ENCODE measurements at regions not wholly inside any gene's neighbourhood (a gene's known extent, or its start where the extent isn't known, plus 50 kb on each side); places are given as distances from the start of the nearest gene placed in this dataset.

DNA sequence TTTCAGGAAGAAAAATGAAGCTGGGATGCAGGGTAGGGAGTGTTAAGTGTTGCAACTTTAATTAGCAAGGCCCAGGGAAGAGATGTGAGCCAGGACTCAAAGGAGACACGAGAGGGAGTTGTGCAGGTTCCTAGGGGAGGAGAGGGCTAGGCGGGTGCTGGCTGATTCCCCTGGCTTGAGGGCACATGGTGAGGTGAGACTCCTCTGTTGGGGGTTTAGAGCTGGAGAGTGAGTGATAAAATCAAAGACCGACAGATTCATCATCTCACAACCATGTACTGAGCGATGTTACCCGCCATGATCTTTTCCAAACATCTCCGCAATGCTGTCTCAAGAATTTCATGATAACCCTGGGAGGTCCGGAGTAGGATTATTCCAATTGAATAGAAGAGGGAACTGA, 161.8 kb upstream of the CSF3R start:
- no peak for DNase-seq

DNA sequence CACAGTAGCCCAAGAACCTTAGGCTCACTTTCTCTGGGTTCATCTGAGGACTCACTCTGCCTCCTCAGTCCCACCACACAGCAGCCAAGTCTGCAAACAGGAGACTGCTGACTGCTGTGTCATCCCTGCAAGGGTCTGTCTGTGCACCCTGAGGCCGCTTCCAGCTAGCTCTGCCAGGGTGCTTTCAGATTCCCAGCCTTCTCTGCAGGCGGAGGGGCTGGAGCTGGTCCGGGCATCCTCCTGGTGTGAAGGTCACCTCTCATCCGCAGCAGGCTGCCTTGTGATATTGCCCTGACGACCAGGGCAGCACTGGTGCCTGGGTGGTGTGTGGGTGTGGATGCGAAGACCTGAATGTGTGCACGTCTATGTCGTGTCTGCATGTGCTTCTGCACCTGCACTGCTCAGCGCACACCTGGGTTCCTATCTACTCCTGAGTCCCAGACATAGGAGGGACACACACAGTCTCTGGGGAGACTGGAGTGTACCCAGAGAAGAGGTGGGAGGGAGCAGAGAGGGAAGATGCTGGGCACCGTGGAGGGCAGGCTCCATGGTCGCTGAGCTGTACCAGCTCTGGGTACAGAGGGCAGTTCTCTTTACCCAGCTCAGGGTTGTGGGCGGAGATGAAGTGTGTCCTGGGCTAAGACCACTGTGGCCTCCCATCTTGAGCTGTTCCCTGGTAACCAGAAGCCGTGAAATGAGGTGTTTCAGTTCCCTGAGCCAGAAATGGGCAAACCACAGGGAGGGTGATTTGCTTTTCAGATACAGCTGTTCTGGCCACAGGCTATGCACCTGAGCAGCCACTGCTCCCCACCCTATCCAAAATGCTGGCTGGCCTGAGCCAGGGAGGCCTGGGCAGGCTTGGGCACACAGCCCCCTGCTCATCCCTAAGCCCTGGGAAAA, 160.9 kb upstream of the CSF3R start:
- no peak for DNase-seq

DNA sequence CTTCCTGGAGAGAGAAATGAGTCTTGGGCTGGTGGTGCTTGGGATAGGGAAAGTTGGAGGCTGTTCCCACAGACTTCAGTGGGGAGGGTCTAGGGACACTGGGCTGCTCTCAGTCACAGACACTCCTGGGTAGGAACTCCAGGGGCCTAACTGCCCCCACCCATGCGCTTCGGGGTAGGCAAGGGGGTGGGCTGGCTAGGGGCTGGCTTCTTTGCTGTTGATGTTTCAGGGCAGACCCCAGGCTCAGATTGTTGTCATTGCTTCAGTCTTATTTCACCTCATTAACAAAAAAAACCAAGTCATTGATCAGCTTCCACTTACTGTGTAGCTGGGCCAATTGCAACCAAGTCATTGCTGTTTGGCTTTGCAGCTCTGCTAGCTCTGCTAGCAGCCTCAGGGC, 160.1 kb upstream of the CSF3R start:
- DNase-seq, result no peak

DNA sequence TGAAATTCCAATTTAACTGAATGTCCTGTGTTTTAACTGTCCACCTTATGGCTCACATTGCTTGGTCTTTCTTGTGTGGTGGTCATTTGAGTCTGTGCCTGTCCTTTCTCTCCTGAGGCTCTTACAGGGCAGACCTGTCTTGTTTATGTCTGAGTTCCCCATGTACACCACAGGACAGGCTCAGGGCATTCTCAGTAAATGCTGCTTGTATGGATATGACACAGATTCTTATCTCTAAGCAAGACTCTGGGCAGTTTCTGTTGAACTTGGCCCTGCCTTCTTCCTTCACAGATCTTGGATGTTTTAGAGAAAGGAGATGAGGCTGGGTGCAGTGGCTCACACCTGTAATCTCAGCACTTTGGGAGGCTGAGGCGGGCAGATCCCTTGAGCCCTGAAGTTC, 159.1 kb upstream of the CSF3R start:
- DNase-seq, result no peak

DNA sequence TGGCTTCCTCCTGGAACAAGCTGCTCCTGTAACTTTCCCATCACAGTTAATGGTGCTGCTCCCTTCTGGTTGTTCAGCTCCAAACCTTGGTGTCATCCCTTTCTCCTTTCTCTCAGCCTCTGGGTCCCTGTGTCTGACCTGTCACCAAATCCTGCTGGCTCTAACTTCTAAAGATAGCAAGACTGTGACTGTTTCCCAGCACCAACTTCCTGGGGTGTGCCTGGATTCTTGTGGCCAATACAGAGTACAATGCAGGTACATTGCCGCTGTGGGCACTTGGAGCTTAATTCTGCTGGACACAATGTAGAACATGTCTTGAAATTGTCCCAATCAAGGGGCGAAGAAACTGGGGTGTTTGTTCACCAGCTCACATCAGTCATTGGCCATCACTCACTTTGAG, 156.7 kb upstream of the CSF3R start:
- no peak for DNase-seq

DNA sequence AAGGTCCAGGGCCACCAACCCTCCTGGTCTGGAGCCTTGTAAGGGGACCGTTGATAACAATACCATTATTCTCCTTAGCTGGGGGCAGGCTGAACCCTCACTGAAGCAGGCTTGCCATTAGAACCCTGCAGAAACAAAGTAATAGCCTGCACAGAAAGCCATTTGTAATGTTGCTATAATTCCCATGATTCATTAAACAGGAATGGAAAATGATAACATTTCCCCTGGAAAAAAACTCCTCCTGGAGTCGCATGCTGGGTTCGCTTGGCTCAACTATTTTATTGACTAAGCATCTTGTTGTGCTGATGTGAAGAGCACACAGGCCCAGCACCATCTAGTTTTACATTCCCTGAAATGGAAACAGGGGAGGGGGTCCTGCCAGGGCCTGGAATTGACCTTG, 155.6 kb upstream of the CSF3R start:
- no peak for DNase-seq

DNA sequence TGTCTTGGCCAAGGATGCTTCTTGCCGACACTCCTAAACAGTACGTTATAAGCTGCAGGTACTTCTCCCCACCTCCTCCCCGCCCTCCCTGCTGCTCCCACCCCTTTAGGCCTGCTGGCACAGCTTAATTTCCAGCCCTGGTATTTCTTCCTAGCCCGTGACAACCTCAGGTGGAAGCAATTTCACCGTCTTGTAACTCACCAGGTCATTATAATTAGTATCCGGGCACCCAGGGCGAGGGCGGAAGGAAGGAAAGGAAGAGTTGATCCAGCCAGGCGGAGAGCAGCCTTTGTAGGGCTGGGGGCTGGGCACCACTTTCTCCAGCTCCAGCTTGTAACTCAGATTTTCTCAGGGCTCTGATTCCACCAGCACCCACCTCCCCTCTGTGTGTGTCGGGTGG, 153.5 kb upstream of the CSF3R start:
- no peak for DNase-seq

DNA sequence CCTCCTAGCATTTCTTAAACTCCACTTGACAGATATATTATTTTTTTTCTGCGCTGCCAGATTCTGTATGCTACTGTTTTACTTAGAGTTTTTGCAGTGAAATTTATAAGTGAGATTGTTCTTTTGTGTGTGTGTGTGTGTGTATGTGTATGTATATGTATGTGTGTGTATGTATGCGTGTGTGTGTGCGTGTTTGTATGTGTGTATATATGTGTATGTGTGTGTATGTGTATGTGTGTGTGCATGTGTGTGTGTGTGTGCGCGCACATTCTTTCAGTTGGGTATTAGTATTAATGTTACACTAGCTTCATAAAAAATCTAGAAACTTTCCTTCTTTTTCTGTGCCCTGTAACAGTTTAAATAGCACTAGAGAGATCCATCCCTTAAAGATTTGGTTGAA, 152.6 kb upstream of the CSF3R start:
- DNase-seq, result no peak

DNA sequence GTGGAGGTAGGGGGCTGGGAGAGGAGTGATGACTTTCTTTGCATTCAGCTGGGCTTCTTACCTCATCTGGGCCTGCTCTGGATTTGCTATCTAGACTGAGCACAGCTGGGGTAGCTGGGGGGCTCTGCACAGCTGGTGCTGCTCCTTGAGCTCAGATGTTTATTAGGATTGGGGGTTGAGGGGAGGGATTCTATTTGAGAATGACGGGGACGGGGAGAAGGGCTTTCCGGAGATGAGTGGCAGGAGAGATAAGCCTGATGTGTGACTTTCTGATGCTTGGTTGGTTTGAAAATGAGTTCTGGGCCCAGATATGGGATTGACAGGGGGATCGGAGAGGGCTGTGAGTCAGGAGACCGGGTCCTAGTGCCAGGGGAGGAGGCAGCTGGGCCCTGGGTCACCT, 146.1 kb upstream of the CSF3R start:
- no peak for DNase-seq

DNA sequence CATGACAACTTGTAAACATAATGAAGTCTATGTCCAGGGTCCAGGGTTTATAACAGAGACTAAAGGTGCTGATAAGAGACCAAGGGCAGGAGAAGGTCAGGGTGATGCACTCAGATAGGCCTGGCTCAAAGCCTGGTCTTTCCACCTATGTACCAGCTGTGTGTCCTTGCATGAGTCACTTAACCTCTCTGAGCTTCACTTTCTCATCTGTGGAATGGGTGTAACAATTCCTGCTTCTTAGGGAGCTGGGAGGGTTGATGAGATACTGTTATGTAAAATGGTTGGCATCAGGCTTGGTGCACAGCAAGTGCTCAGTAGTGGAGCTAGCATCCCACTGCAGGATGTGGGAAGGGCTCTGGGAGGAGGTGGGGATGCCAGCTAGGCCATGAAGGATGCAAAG, 143.7 kb upstream of the CSF3R start:
- DNase-seq, result no peak

DNA sequence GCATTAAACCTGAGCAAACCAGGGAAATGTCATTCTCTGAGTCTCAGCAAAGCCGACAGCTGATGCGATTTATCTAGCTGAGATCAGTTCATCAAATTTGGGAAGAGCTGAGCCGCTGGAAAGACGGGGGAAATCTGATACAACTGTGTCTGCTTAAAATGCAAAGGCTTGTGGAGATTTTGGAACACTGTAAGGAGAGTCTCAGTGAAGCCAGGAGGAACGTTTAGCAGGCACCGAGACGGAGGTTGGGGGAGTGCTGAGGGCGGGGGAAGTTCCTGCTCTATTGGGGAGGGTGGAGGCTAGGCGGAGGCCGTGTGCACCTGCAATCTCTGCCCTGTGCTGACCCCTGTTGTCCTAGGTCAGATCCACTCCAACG, 143.2 kb upstream of the CSF3R start:
- peak in 6 of 56 donors; percentile 8 to 19 (median 13) for DNase-seq

DNA sequence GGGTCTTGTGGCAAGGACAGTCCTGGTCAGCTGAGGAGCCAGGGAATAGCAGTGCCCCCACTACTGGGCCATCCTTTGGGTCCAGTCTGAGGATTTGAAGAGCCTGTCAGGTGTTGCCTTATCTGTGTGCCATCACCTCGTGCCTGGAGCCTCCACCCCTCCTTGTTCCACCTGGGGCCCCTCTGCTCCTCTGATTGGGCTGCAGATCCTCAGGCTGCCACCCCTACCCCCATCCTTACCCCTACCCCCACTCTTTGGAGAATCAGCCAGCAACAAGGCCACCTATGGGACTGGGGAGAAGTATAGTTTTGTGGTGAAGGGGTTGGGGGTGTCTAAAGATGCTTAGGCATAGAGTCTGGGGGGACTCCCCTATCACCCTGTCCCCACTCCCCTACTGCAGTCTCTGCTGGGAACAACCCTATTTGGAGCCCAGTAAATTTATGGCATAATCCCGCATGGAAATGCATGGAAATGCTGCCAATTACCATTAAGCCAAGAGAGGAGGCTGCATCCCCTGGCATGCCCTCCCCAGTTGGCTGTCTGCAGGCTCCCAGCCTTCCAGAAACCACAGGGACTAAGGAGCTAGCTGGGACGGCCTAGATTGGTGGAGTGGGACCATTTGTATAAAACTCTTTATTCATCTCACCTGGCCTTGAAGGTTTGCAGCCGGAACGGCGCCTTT, 142.7 kb upstream of the CSF3R start:
- no peak for DNase-seq

DNA sequence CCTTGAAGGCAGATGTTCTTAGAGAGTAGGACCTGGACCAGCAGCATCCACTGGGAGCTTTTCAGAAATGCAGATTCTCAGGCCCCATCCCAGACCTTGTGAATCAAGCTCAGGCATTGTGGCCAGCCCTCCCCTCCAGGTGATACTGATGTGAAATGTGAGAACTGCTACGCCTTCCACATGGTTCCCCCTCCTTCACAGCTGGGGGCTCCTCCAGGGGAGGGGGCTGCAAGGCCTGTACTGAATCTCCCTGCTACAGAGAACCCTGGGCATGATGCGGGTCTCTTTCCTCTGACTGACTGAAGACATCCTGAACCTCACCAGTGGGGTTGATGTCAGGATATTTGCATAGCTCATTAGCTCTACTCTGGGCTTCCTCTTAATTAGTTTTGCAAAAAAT, 141.8 kb upstream of the CSF3R start:
- no peak for DNase-seq

DNA sequence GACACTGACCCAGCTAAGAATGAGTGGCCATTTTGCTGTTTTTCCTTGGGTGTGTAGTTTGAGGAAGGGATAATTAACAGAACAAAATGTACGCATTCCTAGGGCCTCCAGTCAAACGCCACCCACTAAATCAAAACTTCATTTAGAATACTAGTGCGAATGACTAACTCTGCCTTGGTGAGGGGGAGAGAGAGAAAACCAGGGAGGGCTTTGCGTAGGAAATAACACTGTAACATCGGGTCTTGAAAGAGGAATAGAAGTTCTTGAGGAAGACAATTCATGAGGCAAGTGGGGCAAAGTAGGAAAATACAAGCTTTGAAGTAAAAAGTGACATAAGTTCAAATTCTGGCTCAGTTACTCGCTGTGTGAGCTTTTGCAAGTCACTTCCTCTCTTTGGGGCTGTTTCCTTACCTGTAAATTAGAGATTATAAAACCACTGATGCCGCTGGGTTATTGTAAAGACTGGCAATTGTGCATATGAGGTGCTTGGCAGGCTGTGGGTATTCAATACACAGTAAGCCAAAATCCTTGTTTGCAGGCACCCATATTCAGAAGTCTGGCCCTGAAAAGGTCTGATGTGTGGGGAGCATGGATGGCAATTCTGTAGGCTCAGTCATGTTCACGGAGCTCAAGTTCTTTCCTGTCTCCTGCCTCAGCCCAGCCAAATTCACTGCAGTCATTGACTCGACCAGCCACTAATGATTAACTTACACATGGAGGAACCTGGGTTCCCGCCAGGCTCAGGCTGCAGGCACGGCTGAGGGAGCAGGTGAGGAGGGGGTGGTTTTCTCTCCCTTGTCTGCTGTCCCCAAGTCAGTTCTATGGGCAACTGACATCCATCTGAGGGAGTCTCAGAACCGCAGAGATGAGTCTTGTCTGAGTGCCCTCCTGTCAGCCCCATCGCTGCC, 140.3 kb upstream of the CSF3R start:
- peak in 8 of 56 donors; percentile 2 to 44 (median 36) for DNase-seq

DNA sequence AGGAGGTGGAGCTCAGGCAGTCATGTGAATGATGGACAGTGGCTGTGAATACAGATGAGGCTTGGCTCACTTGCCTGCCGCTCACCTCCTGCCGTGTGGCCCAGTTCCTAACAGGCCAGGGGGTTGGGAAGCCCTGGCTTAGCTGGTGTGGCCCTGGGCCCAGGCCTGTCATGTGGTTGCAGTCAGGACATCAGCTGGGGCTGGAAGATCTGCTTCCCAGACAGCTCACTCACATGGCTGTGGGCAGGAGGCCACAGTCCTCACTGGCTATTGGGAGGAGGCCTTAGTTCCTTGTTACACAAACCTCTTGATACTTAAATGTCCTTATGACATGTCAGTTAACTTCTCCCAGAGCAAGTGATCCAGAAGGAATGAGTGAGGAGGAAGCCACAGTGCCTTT, 138.8 kb upstream of the CSF3R start:
- DNase-seq, result no peak

DNA sequence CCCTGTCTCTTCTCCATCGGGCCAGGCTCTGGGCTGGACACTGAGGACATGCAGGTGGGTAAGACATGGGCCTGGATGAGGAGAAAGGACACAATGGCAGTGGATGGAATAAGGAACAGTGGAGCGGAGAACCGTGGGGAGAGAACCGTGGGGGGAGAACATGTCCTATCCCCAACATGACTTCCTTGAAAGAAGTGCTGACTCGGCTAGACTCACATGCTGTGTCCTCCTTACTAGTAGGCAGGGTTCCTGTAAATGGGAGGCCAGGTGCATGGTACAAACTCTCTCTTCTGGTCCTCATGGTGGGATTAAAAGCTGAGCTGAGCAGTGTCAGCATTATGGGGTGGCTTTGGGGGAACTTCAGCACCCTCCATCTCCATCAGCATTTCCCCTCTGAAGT, 137.4 kb upstream of the CSF3R start:
- no peak for DNase-seq

DNA sequence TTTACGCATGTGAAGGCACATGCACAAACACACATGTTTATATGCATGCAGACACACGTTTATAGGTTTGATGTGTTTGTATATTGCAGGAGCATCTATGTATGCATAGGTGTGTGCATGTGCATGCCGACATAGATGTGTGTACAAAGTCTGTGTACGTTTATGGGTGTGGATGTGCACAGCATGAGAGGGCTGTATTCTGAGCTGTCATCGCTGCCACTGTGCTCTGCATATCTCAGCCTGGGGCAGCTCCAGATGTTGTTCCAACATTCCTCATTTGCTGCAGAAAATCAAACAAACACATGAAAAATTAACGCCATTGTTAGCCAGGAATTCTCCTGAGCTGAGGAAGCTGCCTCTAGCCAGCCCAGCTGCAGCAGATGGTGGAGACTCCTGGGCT, 132.3 kb upstream of the CSF3R start:
- DNase-seq, result no peak

DNA sequence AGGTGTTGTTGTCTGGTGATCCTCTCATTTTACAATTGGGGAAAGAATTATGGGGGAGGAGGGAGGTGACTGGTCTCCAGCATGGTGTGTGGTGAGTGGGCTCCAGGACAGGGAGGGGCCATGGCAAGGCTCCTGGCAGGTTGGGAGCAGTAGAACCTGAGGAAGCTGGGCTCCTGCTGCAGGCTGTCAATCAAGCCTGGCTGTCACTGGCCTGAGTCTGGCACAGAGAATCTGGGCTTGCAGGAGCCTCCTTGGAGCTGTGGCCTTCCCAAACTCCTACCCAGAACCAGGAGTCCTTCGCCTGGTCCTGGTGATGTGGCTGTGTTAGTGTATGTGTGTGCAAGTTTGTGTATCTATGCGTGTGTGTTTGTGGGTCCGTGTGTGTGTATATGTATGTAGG, 131.9 kb upstream of the CSF3R start:
- no peak for DNase-seq

DNA sequence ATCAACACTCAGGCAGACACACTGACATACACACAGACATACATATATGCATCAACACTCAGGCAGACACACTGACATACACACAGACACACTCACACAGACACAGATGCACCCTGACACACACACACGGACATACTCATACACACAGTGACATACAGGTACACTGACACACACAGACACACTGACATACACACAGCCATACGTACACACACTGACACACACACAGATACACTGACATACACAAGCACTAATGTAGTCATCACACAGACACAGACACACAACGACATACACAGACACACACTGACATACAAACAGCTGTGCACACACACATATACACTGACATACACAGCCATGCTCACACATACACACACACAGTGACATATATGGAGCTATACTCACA, 131.0 kb upstream of the CSF3R start:
- DNase-seq, result no peak

DNA sequence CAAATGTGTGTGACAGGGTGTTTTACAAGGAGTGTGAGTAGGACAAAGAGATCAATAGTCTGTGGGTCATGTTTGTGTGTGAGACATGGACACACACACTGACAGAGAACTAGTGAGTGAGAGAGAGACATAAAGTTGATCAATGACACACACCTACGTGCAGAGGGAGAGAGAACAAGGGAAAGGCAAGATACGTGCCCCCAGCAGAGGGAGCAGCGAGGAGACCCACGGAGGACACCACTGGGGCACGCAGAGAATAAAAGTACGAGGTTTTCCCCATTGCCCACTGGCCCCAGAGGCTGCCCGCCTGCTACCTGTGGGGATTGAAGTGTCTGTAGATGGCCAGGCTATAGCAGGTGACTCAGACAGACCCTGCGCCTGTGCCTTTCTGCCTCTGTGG, 130.2 kb upstream of the CSF3R start:
- no peak for DNase-seq

DNA sequence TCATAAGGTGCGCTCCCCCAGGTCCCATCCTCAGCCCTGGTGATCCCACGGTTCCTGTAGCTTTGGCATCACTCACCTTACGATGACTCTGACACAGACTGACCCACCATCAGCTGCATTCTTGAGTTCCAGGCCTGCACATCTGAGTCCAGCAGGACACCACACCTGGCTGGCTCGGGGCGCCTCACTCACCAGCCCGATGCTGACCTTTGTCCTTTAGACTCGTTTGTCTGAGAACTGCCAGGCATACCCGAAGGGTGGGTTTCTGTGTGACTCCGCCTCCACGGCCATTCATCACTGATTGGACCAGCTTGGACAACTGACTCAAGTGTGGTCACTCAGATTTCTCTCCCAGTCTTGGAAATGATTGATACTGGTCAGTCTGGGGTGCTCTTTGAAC, 129.4 kb upstream of the CSF3R start:
- DNase-seq, result no peak

All from nucleus accumbens (tissue), 56 donors.